K562 (cell line): ENCODE measurements at regions not wholly inside any gene's neighbourhood (a gene's known extent, or its start where the extent isn't known, plus 50 kb on each side); places are given as distances from the start of the nearest gene placed in this dataset.

Experiments
- ATAC-seq: fragments of 200-7000 bp; cut with Tn5 transposase; 3 replicates; pipeline ENCODE4 v1.9.1; 2020; ENCODE audit warnings: moderate library complexity
- BruUV-seq: library from RNA; stranded (reverse); fragments of 400-500 nt; replicated peaks from 2 replicates; lab custom pipeline; 2021; lab: Mats Ljungman, UMichigan
- CTCF ChIA-PET: fragments of 300-600 bp; formaldehyde crosslinking; extraction: SDS; loops from one replicate; lab custom pipeline; 2021; ENCODE audit warnings: low intra/inter-chr PET ratio; lab: Yijun Ruan, JAX
- POLR2A ChIA-PET: fragments of 300-600, 350-650 bp; sonication (Branson Sonifier 250); formaldehyde crosslinking; extraction: SDS; loops from one replicate; lab custom pipeline; 2021; ENCODE audit warnings: antibody characterized with exemption, inconsistent platforms; lab: Yijun Ruan, JAX
- DNase-seq, 4 experiments: peaks; one replicate each; pipeline versions ENCODE4 v3.0.0 to v3.0.0-alpha.2; 2011 to 2018; ENCODE audit warnings: low spot score in 3 of 4, mixed read lengths in 3 of 4; ENCODE audit errors: extremely low read depth in 1 of 4
- FAIRE-seq: peaks from 2 replicates; lab custom pipeline; 2011; peaks lifted over from hg19 to GRCh38; lab: Jason Lieb, UNC
- H2AFZ ChIP-seq: 2 replicates; pipeline ENCODE4 v1.6.0; 2011; ENCODE audit warnings: low read depth, low read length, control low read depth, inconsistent platforms
- H3K27ac ChIP-seq: fragments of 200-600 bp; 3 replicates; pipeline ENCODE4 v1.8.0; 2011; ENCODE audit warnings: low read depth, mild to moderate bottlenecking, control low read depth, inconsistent platforms, low read length, moderate library complexity, mixed read lengths; ENCODE audit errors: extremely low read depth
- H3K27me3 ChIP-seq, 2 experiments: fragments of 300-600 bp in 1 of 2; 2 replicates in 1 of 2; 3 replicates in 1 of 2; pipeline versions ENCODE4 v1.6.0 to v1.8.0; 2011; ENCODE audit warnings: inconsistent platforms in 2 of 2, low read length in 2 of 2, mild to moderate bottlenecking in 1 of 2, mixed read lengths in 1 of 2, moderate library complexity in 1 of 2; ENCODE audit not compliant: control insufficient read depth in 2 of 2, insufficient read depth in 2 of 2
- H3K36me3 ChIP-seq: fragments of 300-600 bp; 3 replicates; pipeline ENCODE4 v1.8.0; 2011; ENCODE audit warnings: mild to moderate bottlenecking, low read length, inconsistent platforms; ENCODE audit not compliant: control insufficient read depth, insufficient read depth
- H3K4me1 ChIP-seq, 2 experiments: fragments of 200-600 bp in 1 of 2; replicated peaks in 1 of 2; 2 replicates in 1 of 2; 3 replicates in 1 of 2; pipeline versions ENCODE4 v1.5.1 to v1.8.0; 2011; ENCODE audit warnings: inconsistent platforms in 2 of 2, low read length in 2 of 2, mild to moderate bottlenecking in 1 of 2, mixed read lengths in 1 of 2, moderate library complexity in 1 of 2; ENCODE audit not compliant: control insufficient read depth in 2 of 2, insufficient read depth in 2 of 2
- H3K4me2 ChIP-seq: 2 replicates; pipeline ENCODE4 v1.6.1; 2011; ENCODE audit warnings: low read length, control low read depth, inconsistent platforms, mixed read lengths; ENCODE audit not compliant: insufficient read depth
- H3K4me3 ChIP-seq: fragments of 200-600 bp; sonication (generic), shearing (Covaris generic); 2 replicates; pipeline ENCODE4 v1.5.1; 2016; ENCODE audit warnings: control low read depth, inconsistent platforms
- H3K79me2 ChIP-seq: fragments of 200-600 bp; 3 replicates; pipeline ENCODE4 v1.8.0; 2011; ENCODE audit warnings: low read length, inconsistent platforms; ENCODE audit not compliant: control insufficient read depth, insufficient read depth
- H3K9ac ChIP-seq, 2 experiments: 2 replicates each; pipeline versions ENCODE4 v1.6.0 to v1.6.1; 2011; ENCODE audit warnings: low read depth in 2 of 2, low read length in 2 of 2, control low read depth in 1 of 2, inconsistent platforms in 1 of 2, mild to moderate bottlenecking in 1 of 2, mixed read lengths in 1 of 2; ENCODE audit not compliant: insufficient read depth in 1 of 2
- H3K9me1 ChIP-seq: one replicate; pipeline ENCODE4 v1.6.0; 2011; ENCODE audit warnings: inconsistent platforms, mild to moderate bottlenecking, low read length, moderate library complexity; ENCODE audit not compliant: control insufficient read depth, insufficient read depth
- H3K9me3 ChIP-seq: replicated peaks from 2 replicates; pipeline ENCODE4 v1.5.1; 2011; ENCODE audit warnings: low read depth, low read length, inconsistent platforms; ENCODE audit not compliant: control insufficient read depth, insufficient read depth
- H4K20me1 ChIP-seq: replicated peaks from 2 replicates; pipeline ENCODE4 v1.6.1; 2011; ENCODE audit warnings: low read length, inconsistent platforms, mixed read lengths; ENCODE audit not compliant: control insufficient read depth, insufficient read depth
- ARID2 ChIP-seq: fragments of 450-650 bp; IDR thresholded peaks from 2 replicates; pipeline ENCODE4 v1.6.1; 2017; ENCODE audit warnings: antibody characterized with exemption, mild to moderate bottlenecking
- KAT8 ChIP-seq: fragments of 450-650 bp; IDR thresholded peaks from 2 replicates; pipeline ENCODE4 v1.6.1; 2016; ENCODE audit warnings: low read depth, mild to moderate bottlenecking
- MAFG ChIP-seq: fragments of 450-650 bp; conservative IDR thresholded peaks from 2 replicates; pipeline ENCODE4 v1.6.1; 2016; ENCODE audit warnings: missing genetic modification characterization, missing compliant biosample characterization
- MCM5 ChIP-seq: fragments of 450-650 bp; IDR thresholded peaks from 2 replicates; pipeline ENCODE4 v1.6.1; 2016; ENCODE audit warnings: low read depth
- MECOM ChIP-seq: fragments of 250-450 bp; sonication (Bioruptor Pico); IDR thresholded peaks from 2 replicates; pipeline ENCODE4 v1.8.0; 2022; ENCODE audit warnings: inconsistent platforms
- MEF2D ChIP-seq: conservative IDR thresholded peaks from 2 replicates; pipeline ENCODE4 v1.6.1; 2016; ENCODE audit warnings: low read depth, missing genetic modification characterization, missing compliant biosample characterization
- NR4A1 ChIP-seq, 2 experiments: fragments of 250-450 bp in 1 of 2; fragments of 450-650 bp in 1 of 2; sonication (Bioruptor Pico) in 1 of 2; IDR thresholded peaks; 2 replicates each; pipeline versions ENCODE4 v1.4.0 to v1.6.1; 2016 to 2020; ENCODE audit warnings: mild to moderate bottlenecking in 2 of 2, missing compliant biosample characterization in 1 of 2, missing genetic modification characterization in 1 of 2, moderate library complexity in 1 of 2
- NRF1 ChIP-seq, 2 experiments: fragments of 450-650 bp; IDR thresholded peaks in 1 of 2; conservative IDR thresholded peaks in 1 of 2; 2 replicates each; pipeline ENCODE4 v1.6.1; 2014; ENCODE audit warnings: mild to moderate bottlenecking in 2 of 2
- NUFIP1 ChIP-seq: fragments of 450-650 bp; IDR thresholded peaks from 2 replicates; pipeline ENCODE4 v1.6.1; 2018; ENCODE audit not compliant: partially characterized antibody
- RHOXF2B ChIP-seq: fragments of 250-450 bp; sonication (Bioruptor Pico); conservative IDR thresholded peaks from 2 replicates; pipeline ENCODE4 v1.5.1; 2021
- RNF2 ChIP-seq: sonication (generic); IDR thresholded peaks from 2 replicates; pipeline ENCODE4 v1.6.1; 2016
- ZBTB33 ChIP-seq: sonication (generic); formaldehyde crosslinking; IDR thresholded peaks from 2 replicates; pipeline ENCODE4 v1.8.1; 2023; ENCODE audit warnings: mild to moderate bottlenecking, missing genetic modification reagents
- ZNF121 ChIP-seq: sonication (generic); formaldehyde crosslinking; conservative IDR thresholded peaks from 2 replicates; pipeline ENCODE4 v1.8.0; 2022; ENCODE audit warnings: missing genetic modification reagents
- ZNF217 ChIP-seq: sonication (generic); formaldehyde crosslinking; IDR thresholded peaks from 2 replicates; pipeline ENCODE4 v1.8.0; 2022; ENCODE audit warnings: mild to moderate bottlenecking, missing genetic modification reagents
- ZNF639 ChIP-seq, 2 experiments: fragments of 200-800 bp in 1 of 2; sonication (Bioruptor generic) in 1 of 2; sonication (generic) in 1 of 2; formaldehyde crosslinking in 1 of 2; IDR thresholded peaks in 1 of 2; conservative IDR thresholded peaks in 1 of 2; 2 replicates each; pipeline versions ENCODE4 v1.5.0 to v1.6.1; 2016 to 2020; ENCODE audit warnings: missing compliant biosample characterization in 1 of 2, missing genetic modification characterization in 1 of 2, missing genetic modification reagents in 1 of 2
- WGBS: fragments of 100-300 bp; shearing (Covaris generic); methylation state at CpG from one replicate; pipeline ENCODE4 v1.1.6; 2016; ENCODE audit warnings: low coverage, mixed read lengths; ENCODE audit not compliant: insufficient coverage; ENCODE audit errors: missing lambda C conversion rate; 5-methylcytosine and 5-hydroxymethylcytosine counted together
- in situ Hi-C: fragments of 300-500 bp; cut with MboI; formaldehyde crosslinking; loops from 4 replicates; pipeline ENCODE4 v1.15.0; 2018; ENCODE audit warnings: inconsistent platforms, mixed read lengths
- intact Hi-C: fragments of 100-400 bp; cut with micrococcal nuclease; formaldehyde crosslinking; loops from 2 replicates; pipeline ENCODE4 v1.14.2; 2022

- Histone ChIP-seq H3K27me3 (no peaks in the 10 kb centered on the region), H3K4me2 (no peak overlapping the region), H3K79me2 (no peaks in the 10 kb centered on the region), H3K36me3 (no peaks in the 10 kb centered on the region), H3K27ac (no peak overlapping the region), H3K9ac (no peak overlapping the region), H3K9me1 (no peaks in the 10 kb centered on the region)
- FAIRE-seq (no peak), ATAC-seq (no peak)
- POLR2A ChIA-PET, result interaction anchor here (1.1 kb wide), 1 partner anchor 10 kb away, joined by 3 read pairs; no protein-coding TSS in a partner anchor
- CTCF ChIA-PET, result no interaction called here
- TF ChIP-seq NRF1 (conservative IDR thresholded peaks at IDR 0.05 in 1 of 2, IDR thresholded peaks at IDR 0.05 in 1 of 2), result no peak
- no peak for TF ChIP-seq ARID2
- TF ChIP-seq NR4A1 (CRISPR knock-in tag; IDR thresholded peaks at IDR 0.05), result no peak
- TF ChIP-seq NR4A1 (tag; IDR thresholded peaks at IDR 0.05), result no peak
- no peak for TF ChIP-seq MCM5
- no peak for TF ChIP-seq NUFIP1
- TF ChIP-seq ZNF121, result no peak
- no peak for TF ChIP-seq MECOM
- TF ChIP-seq KAT8, result no peak
- TF ChIP-seq RNF2, result no peak
- no peak for TF ChIP-seq ZNF639 (CRISPR knock-in tag; conservative IDR thresholded peaks at IDR 0.05 in 1 of 2, IDR thresholded peaks at IDR 0.05 in 1 of 2)
- no peak for TF ChIP-seq MEF2D (tag)
- TF ChIP-seq ZNF217, result no peak
- TF ChIP-seq ZBTB33, result no peak
- no peak for TF ChIP-seq MAFG (tag)
- TF ChIP-seq RHOXF2B (CRISPR knock-in tag), result no peak
- TF ChIP-seq, all 486 proteins: peak for 0
- Histone ChIP-seq H3K9me3 (no peaks in the 10 kb centered on the region), H4K20me1 (no peaks in the 10 kb centered on the region), H3K4me1 (no peaks in the 10 kb centered on the region), H3K4me3 (no peak overlapping the region), H2AFZ (no peak overlapping the region)
- DNase-seq, result no peak
- intact Hi-C loops (no loop called here), in situ Hi-C loops (no loop called here)
- WGBS, result 0% methylated on average over 4 of the region's 4 CpGs
- BruUV-seq, result no TSS peak
These were observed 365.0 kb upstream of the TFPI start for GRCh38 chr2:187918996-187919821.
